ENCODE measurements at regions not wholly inside any gene's neighbourhood (a gene's known extent, or its start where the extent isn't known, plus 50 kb on each side); places are given as distances from the start of the nearest gene placed in this dataset.

- no peaks in the 10 kb centered on the region for H3K4me1 ChIP-seq
- no peak overlapping the region for H3K4me3 ChIP-seq
- H3K27ac ChIP-seq = no peak overlapping the region
- DNase-seq = no peak
- no peaks in the 10 kb centered on the region for H3K27me3 ChIP-seq (replicated peaks in 1 of 7)
- H3K36me3 ChIP-seq = no peaks in the 10 kb centered on the region
- 84 to 92% (median 89%) methylated on average over 5 of the region's 5 CpGs for WGBS, 5 donors
- no peaks in the 10 kb centered on the region for H3K9me3 ChIP-seq
- intact Hi-C loops (cut with DNase I; ENCODE audit: low total_unique reads) = no loop called here
- TF ChIP-seq, protein P1, sequence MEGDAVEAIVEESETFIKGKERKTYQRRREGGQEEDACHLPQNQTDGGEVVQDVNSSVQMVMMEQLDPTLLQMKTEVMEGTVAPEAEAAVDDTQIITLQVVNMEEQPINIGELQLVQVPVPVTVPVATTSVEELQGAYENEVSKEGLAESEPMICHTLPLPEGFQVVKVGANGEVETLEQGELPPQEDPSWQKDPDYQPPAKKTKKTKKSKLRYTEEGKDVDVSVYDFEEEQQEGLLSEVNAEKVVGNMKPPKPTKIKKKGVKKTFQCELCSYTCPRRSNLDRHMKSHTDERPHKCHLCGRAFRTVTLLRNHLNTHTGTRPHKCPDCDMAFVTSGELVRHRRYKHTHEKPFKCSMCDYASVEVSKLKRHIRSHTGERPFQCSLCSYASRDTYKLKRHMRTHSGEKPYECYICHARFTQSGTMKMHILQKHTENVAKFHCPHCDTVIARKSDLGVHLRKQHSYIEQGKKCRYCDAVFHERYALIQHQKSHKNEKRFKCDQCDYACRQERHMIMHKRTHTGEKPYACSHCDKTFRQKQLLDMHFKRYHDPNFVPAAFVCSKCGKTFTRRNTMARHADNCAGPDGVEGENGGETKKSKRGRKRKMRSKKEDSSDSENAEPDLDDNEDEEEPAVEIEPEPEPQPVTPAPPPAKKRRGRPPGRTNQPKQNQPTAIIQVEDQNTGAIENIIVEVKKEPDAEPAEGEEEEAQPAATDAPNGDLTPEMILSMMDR (IDR thresholded peaks at IDR 0.05 in 8 of 11, conservative IDR thresholded peaks at IDR 0.05 in 3 of 11) = no peak
- TF ChIP-seq POLR2AphosphoS5 (IDR thresholded peaks at IDR 0.05) (no peak), POLR2A (IDR thresholded peaks at IDR 0.05) (no peak)
These were observed 425.5 kb downstream of the TBC1D32 start for GRCh38 chr6:120908767-120909166.

DNA sequence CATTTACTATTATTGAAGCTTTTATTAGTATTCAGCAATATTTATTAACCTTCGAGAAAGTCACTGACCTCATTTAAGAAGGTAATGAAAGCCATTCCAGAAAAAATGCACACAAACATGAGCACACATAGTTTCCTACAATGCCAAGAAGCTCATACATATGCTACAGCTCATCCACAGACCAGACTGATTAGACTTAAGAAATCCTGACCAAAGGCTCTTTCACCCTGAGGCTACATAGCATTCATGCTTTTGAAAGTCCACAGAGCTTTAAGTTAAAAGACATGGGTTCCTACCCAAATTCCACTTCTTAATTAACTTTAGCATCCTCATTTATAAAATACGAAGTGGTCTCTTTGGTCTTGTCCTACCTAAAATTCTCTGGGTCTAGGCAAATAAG is 430.4 kb downstream of the TBC1D32 start:
- TF ChIP-seq POLR2A (IDR thresholded peaks at IDR 0.05) (no peak), POLR2AphosphoS5 (IDR thresholded peaks at IDR 0.05) (no peak)
- TF ChIP-seq, protein P1 (IDR thresholded peaks at IDR 0.05 in 8 of 11, conservative IDR thresholded peaks at IDR 0.05 in 3 of 11) = no peak
- 44 to 77% (median 65%) methylated on average over 2 of the region's 2 CpGs for WGBS, 5 donors
- H3K9me3 ChIP-seq = no peaks in the 10 kb centered on the region

GRCh38 chr6:120899932-120900331 is 434.3 kb downstream of the TBC1D32 start:
- no peak for DNase-seq
- no peaks in the 10 kb centered on the region for H3K36me3 ChIP-seq
- H3K4me1 ChIP-seq = no peaks in the 10 kb centered on the region
- intact Hi-C loops (cut with DNase I; ENCODE audit: low total_unique reads) = no loop called here
- no peak overlapping the region for H3K4me3 ChIP-seq
- peaks cover 0 to 4% (median 0%) of the 10 kb centered on the region in 8 donors for H3K9me3 ChIP-seq
- TF ChIP-seq, protein P1 (IDR thresholded peaks at IDR 0.05 in 8 of 11, conservative IDR thresholded peaks at IDR 0.05 in 3 of 11) = no peak
- H3K27ac ChIP-seq = no peak overlapping the region
- H3K27me3 ChIP-seq (replicated peaks in 1 of 7) = no peaks in the 10 kb centered on the region

More for the DNA sequence above, 430.4 kb downstream of the TBC1D32 start:
- Histone ChIP-seq H3K36me3 (no peaks in the 10 kb centered on the region), H3K4me3 (no peak overlapping the region), H3K27ac (no peak overlapping the region), H3K27me3 (replicated peaks in 1 of 7) (no peaks in the 10 kb centered on the region), H3K4me1 (no peaks in the 10 kb centered on the region)
- intact Hi-C loops (cut with DNase I; ENCODE audit: low total_unique reads) = no loop called here
- DNase-seq = no peak

- Histone ChIP-seq H3K9me3 (peaks cover 0 to 38% (median 30%) of the 10 kb centered on the region in 8 donors), H3K4me3 (no peak overlapping the region), H3K27me3 (replicated peaks in 1 of 7) (no peaks in the 10 kb centered on the region), H3K27ac (no peak overlapping the region), H3K4me1 (no peaks in the 10 kb centered on the region), H3K36me3 (no peaks in the 10 kb centered on the region)
- intact Hi-C loops (cut with DNase I; ENCODE audit: low total_unique reads) = no loop called here
- WGBS, 5 donors = 64 to 73% (median 68%) methylated on average over 1 of the region's 1 CpG
- DNase-seq = no peak
- TF ChIP-seq, protein P1 (IDR thresholded peaks at IDR 0.05 in 8 of 11, conservative IDR thresholded peaks at IDR 0.05 in 3 of 11) = no peak
- TF ChIP-seq POLR2AphosphoS5 (IDR thresholded peaks at IDR 0.05) (no peak), POLR2A (IDR thresholded peaks at IDR 0.05) (no peak)
These were observed 440.2 kb downstream of the TBC1D32 start for GRCh38 chr6:120894077-120894476.

Measured in spleen (tissue), 11 donors.